ENCODE measurements at regions not wholly inside any gene's neighbourhood (a gene's known extent, or its start where the extent isn't known, plus 50 kb on each side); places are given as distances from the start of the nearest gene placed in this dataset.

- DNase-seq (ENCODE audit: insufficient read length, low spot score) (no peak), FAIRE-seq (no peak)
Observed at GRCh38 chr1:187294421-187295201, 465.9 kb downstream of the PLA2G4A start.

DNA sequence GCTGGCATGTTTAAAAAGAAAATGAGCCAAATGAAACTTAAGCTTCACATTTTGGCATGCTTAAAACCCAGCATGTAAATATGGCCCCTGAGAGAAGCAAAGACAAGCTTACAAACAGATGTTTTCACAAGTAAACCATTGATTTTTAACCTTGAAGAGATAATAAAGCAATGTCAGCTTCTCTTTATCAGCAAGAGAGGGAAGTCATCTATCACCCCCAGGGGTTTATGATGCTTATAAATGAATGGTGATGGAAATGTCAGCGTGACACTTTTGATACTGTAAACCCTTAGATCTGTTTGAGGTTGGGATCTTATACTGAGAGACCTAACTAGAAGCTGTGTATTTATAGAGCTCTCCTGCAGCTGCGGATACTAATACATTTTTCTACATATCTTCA is 471.3 kb downstream of the PLA2G4A start:
- no peak for FAIRE-seq

DNA sequence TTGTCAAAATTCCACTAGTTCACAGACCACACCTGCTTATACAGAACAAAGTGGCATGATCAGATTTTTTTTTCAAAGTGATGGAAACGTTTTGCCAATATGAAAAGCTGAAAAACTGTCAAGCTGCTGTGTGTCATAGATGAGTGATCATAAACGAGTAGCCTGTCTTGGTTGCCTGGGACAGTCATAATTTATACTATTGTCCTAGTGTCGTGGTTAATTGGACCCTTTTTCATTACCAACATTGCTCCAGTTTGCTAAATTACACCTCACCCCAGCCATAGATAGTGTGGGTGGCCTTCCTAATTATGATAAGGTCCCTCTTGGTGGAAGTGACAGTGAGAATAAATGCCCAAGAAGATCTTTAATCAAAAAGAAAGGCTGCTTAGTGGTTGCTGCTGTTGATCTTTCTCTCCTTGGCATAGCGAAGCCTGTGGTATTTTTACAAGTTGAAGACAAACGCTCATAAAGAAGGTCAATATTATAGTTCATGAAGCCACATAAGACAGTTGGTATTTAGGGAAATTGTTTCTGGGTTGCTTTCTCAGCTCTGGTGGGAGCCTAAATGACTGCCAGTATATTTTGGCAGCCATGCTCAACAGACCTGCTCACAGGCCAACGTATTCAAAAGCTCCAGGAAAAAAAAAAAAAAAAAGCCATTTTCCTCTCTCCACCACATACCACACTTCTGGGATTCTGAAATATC is 478.1 kb downstream of the PLA2G4A start:
- DNase-seq (ENCODE audit: insufficient read length, low spot score) (no peak), FAIRE-seq (no peak)

More for the DNA sequence above, 471.3 kb downstream of the PLA2G4A start:
- no peak for DNase-seq (ENCODE audit: insufficient read length, low spot score)

DNA sequence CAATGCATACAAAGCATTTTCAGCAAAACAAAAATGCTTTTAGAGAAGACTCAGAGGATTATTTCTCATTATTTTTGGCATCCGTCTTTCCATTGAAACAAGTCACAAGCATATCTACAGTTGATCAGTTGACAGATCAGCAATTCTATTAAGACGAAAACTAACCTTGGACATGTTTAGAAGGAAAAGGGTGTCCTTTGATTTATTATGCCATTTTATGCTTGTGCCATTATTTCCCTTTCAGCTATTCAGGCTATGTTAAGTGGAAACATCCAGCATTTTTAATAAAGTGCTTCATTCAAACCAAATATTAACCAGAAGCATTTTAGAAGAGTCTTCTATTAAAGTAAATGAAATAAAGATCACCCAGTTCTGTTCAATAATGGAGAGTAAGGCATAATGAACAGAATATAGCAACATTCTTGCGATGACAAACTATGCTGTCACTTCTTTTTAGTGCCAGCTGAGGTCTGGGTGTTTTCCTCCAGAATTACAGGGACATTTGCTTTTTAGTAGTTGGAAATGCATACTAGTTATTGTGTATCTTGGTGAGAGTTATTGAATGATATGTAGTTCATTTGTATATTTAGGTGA is 481.4 kb downstream of the PLA2G4A start:
- no peak for DNase-seq (ENCODE audit: insufficient read length, low spot score)
- FAIRE-seq: no peak

GRCh38 chr1:187313115-187313514 is 484.4 kb downstream of the PLA2G4A start:
- DNase-seq (ENCODE audit: insufficient read length, low spot score) (peak; percentile 12), FAIRE-seq (no peak)

DNA sequence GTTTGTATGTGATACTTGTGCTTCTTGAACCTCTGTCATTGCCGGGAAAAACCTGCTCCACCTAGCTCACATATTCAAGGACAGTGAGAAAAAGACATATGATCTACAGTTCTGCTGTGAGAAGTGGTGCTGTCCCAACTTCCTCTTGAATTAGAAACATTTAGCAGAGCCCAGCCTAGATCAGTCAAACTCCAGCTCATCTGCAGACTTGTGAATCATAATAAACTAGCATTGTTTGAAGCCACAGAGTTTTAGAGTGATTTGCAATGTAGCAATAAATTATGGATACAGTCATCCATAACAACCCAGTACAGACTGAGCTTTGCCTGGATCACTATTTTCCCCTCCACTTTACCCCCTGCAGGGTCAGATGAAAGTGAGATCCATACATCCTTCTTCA is 497.8 kb downstream of the PLA2G4A start:
- FAIRE-seq (no peak), DNase-seq (ENCODE audit: insufficient read length, low spot score) (no peak)

GRCh38 chr1:187336441-187337168 is 507.9 kb downstream of the PLA2G4A start:
- FAIRE-seq: no peak

GRCh38 chr1:187338762-187339412 is 510.1 kb downstream of the PLA2G4A start:
- no peak for DNase-seq (ENCODE audit: insufficient read length, low spot score)
- no peak for FAIRE-seq

More at GRCh38 chr1:187336441-187337168, 507.9 kb downstream of the PLA2G4A start:
- no peak for DNase-seq (ENCODE audit: insufficient read length, low spot score)

DNA sequence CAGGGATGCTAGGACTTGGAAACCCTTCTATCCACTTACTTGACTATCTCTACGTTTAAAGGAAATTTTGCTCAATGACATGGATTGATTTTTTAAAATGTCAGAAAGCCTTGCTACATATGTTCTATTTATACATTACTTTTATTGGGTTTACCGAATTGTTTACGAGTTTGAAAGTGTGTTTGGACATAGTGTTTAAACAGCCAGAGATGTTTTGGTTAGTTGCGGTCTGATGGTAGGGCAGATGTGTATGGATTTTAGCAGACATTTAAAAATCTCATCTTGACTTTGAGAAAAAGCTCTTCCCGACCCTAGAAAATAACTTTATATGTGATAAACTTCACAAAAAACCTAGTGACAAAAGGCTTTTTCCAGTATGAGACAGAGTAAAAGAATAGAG is 513.7 kb downstream of the PLA2G4A start:
- FAIRE-seq (no peak), DNase-seq (ENCODE audit: insufficient read length, low spot score) (no peak)

DNA sequence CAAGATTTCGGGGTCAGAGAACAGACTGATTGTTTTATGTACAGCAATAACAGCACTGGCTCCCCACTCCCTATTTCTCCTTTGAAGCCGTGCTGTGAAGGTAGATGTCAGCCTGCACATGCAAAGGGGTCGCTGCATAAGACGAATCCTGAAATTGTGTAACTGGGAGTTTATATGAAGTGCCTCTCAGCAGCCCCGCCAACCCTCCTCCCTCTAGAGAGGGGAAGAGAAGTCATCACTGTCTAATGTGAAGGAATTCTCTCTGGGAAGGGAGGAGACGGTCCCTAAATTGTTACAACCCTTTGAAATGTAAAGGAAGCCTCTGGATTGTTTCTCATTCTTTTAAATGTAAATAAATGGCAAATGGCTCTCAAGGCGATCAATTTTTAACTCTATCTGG is 545.3 kb downstream of the PLA2G4A start:
- FAIRE-seq: no peak

DNA sequence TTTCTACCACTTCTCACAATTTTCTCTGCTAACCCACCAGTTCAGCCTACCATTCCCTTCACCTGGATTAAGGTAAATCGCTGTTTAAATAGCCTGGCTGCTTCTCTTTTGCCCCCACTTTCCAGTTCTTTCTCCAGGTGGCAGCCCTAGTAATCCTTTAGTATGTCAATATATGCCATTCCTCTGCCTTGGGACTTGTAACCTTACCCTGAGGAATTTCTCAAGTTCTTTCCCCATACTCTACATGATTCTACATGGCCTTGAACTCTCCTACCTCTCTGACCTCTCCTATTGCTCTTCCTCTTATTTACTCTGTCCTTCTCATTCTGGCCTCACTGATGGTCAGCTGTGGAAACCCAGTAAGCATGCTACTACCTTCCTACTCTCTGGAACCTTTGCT is 546.0 kb downstream of the PLA2G4A start:
- no peak for DNase-seq (ENCODE audit: insufficient read length, low spot score)
- FAIRE-seq: no peak

More for the DNA sequence above, 545.3 kb downstream of the PLA2G4A start:
- no peak for DNase-seq (ENCODE audit: insufficient read length, low spot score)

- no peak for FAIRE-seq
- DNase-seq (ENCODE audit: insufficient read length, low spot score): no peak
Observed at GRCh38 chr1:187383366-187383765, 554.6 kb downstream of the PLA2G4A start.

DNA sequence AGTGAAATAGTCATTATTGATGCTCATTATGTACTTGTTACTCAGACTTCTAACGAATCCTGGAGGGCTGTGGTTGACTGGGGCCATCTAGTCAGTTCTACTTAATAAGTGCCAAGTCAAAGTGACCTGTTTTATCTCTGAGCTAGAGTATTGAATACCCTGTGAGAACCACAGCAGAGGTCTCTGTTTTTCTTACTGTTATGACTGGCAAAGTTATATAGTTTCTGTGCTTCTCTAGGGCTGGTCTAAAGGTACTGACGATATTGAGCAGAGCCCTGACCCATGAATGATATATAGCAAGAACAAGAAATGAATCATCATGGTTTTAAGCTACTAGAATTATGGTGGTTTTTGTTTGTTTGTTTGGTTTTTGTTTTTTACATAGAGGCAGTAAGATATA is 555.8 kb downstream of the PLA2G4A start:
- no peak for DNase-seq (ENCODE audit: insufficient read length, low spot score)
- FAIRE-seq: no peak

- FAIRE-seq: no peak
- DNase-seq (ENCODE audit: insufficient read length, low spot score): peak; percentile 2
Observed at GRCh38 chr1:187390215-187390818, 561.6 kb downstream of the PLA2G4A start.

GRCh38 chr1:187396226-187396625 is 567.5 kb downstream of the PLA2G4A start:
- DNase-seq (ENCODE audit: insufficient read length, low spot score) (peak; percentile 12), FAIRE-seq (peak; percentile 33)

DNA sequence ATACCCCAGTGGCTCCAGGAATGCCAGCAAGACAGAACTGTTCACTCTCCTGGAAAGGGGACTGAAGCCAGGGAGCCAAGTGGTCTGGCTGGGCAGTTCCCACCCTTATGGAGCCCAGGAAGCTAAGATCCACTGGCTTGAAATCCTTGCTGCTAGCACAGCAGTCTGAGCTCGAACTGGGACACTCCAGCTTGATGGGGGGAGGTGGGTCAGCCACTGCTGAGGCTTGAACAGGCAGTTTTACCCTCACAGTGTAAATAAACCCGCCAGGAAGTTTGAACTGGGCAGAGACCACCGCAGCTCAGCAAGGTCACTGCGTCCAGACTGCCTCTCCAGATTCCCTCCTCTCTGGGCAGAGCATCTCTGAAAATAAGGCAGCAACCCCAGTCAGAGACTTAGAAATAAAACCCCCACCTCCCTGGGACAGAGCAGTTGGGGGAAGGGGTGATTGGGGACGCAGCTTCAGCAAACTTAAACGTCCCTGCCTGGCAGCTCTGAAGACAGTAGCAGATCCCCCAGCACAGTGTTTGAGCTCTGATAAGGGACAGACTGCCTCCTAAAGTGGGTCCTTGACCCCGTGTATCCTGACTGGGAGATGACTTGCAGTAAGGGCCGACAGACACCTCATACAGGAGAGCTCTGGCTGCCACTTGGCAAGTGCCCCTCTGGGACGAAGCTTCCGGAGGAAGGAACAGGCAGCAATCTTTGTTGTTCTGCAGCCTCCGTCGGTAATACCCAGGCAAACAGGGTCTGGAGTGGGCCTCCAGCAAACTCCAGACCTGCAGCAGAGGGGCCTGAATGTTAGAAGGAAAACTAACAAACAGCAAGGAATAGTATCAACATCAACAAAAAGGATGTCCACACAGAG is 568.4 kb downstream of the PLA2G4A start:
- DNase-seq (ENCODE audit: insufficient read length, low spot score) (no peak), FAIRE-seq (no peak)

DNA sequence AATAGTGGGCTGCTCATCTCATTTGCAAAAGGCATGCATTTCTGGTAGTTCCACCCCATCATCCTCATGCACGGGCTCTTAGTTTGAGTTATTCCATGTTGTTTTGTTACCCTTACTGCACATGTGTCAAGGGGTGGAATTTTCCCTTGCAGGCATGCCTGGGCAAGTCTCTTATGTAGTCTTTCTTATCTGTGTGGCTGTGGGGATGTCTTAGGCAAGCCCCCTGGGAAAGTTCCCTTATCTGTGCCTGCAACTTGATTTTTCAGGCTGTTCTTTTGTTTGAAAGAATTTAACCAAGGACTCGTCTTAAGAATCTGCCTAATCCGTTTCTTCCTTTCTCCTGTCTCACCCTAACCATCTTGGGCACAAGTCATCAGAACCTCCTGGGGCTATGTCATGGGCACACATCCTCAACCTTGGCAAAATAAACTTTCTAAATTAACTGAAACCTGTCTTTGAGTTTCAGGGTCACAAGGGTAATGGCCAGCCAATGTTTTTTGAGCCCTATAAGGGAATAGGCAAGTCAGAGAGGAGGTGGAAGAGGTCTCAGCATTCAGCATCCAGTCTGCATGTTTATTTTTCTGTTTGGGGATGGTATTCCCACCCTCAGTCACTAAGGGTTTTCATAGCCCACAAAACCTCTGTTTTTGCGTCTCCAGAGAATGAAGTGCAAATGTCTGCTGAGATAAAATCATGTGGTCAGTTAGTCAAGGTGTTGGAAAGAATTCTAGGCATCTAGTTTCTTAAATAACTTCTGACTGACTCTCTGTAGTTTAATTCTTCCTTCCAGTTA is 579.7 kb downstream of the PLA2G4A start:
- no peak for DNase-seq (ENCODE audit: insufficient read length, low spot score)
- FAIRE-seq: no peak

GRCh38 chr1:187409341-187409740 is 580.6 kb downstream of the PLA2G4A start:
- DNase-seq (ENCODE audit: insufficient read length, low spot score) (no peak), FAIRE-seq (no peak)

All from HTR-8/SVneo (cell line).